ENCODE measurements at regions not wholly inside any gene's neighbourhood (a gene's known extent, or its start where the extent isn't known, plus 50 kb on each side); places are given as distances from the start of the nearest gene placed in this dataset.

GRCh38 chr5:136425921-136426320, 60.6 kb upstream of the TRPC7 start:
- TF ChIP-seq CSDC2 (CRISPR knock-in tag; IDR thresholded peaks at IDR 0.05), result no peak
- no peak for TF ChIP-seq TOX (CRISPR knock-in tag; IDR thresholded peaks at IDR 0.05; ENCODE audit: borderline replicate concordance)
- no peak for TF ChIP-seq ZNF565 (CRISPR knock-in tag; conservative IDR thresholded peaks at IDR 0.05; ENCODE audit: low read depth)
- no peak for TF ChIP-seq PATZ1 (CRISPR knock-in tag; IDR thresholded peaks at IDR 0.05; ENCODE audit: borderline replicate concordance)
- TF ChIP-seq BACH2 (CRISPR knock-in tag; IDR thresholded peaks at IDR 0.05; ENCODE audit: borderline replicate concordance), result no peak
- TF ChIP-seq ZFP3 (CRISPR knock-in tag; IDR thresholded peaks at IDR 0.05), result no peak
- ATAC-seq, result no peak

GRCh38 chr5:136424835-136425584, 59.7 kb upstream of the TRPC7 start:
- ATAC-seq, result peak; percentile 99
- TF ChIP-seq ISL1 (CRISPR knock-in tag; IDR thresholded peaks at IDR 0.05), result no peak
- TF ChIP-seq ZNF8 (CRISPR knock-in tag; IDR thresholded peaks at IDR 0.05), result no peak
- no peak for TF ChIP-seq ZC3H10 (CRISPR knock-in tag; IDR thresholded peaks at IDR 0.05)
- no peak for TF ChIP-seq SNAI2 (CRISPR knock-in tag; IDR thresholded peaks at IDR 0.05)
- TF ChIP-seq, protein P1, sequence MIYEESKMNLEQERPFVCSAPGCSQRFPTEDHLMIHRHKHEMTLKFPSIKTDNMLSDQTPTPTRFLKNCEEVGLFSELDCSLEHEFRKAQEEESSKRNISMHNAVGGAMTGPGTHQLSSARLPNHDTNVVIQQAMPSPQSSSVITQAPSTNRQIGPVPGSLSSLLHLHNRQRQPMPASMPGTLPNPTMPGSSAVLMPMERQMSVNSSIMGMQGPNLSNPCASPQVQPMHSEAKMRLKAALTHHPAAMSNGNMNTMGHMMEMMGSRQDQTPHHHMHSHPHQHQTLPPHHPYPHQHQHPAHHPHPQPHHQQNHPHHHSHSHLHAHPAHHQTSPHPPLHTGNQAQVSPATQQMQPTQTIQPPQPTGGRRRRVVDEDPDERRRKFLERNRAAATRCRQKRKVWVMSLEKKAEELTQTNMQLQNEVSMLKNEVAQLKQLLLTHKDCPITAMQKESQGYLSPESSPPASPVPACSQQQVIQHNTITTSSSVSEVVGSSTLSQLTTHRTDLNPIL (CRISPR knock-in tag; IDR thresholded peaks at IDR 0.05; ENCODE audit: low read depth), result no peak
- TF ChIP-seq ZNF70 (CRISPR knock-in tag; IDR thresholded peaks at IDR 0.05), result no peak
- no peak for TF ChIP-seq ESRRG (CRISPR knock-in tag; IDR thresholded peaks at IDR 0.05)
- no peak for TF ChIP-seq PATZ1 (CRISPR knock-in tag; IDR thresholded peaks at IDR 0.05; ENCODE audit: borderline replicate concordance)
- TF ChIP-seq RARB (CRISPR knock-in tag; IDR thresholded peaks at IDR 0.05), result no peak
- TF ChIP-seq ZNF565 (CRISPR knock-in tag; conservative IDR thresholded peaks at IDR 0.05; ENCODE audit: low read depth), result no peak
- no peak for TF ChIP-seq ZFP30 (CRISPR knock-in tag; IDR thresholded peaks at IDR 0.05)
- no peak for TF ChIP-seq POU6F1 (CRISPR knock-in tag; IDR thresholded peaks at IDR 0.05; ENCODE audit: borderline replicate concordance, low read depth)
- TF ChIP-seq OSR1 (CRISPR knock-in tag; IDR thresholded peaks at IDR 0.05), result no peak

DNA sequence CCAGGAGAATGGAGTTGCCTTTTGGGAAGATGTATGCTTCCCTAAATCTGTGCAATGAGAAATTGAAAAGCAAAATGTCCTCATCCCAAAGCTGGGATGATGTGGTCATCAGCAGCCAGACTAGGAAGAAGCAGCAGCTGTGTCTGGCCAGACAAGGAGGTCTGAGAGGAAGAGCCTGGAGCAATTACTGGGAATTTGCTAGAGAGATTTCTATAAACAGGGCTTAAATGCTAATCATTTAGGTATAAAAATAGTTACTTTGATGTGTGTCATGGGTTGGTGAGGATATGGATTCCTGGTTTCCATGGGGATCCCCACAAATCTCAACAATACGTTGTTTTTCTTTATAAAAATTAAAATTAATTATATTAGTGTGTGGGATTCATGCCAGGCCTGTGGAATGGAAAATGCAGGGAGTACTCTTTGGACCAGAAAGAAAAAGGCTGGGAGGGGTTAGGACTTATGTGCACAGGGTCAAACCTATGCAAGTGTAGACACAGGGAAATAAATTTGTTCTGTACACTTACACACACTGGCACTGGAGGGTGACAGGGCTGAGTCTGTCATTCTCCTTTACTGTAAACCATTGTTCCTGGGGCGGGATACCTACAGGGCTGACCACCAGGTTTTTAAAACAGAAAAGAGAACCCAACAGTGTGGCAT, 58.7 kb upstream of the TRPC7 start:
- no peak for ATAC-seq
- TF ChIP-seq SNAI2 (CRISPR knock-in tag; IDR thresholded peaks at IDR 0.05) (no peak), TOX (CRISPR knock-in tag; IDR thresholded peaks at IDR 0.05; ENCODE audit: borderline replicate concordance) (no peak), PPARA (CRISPR knock-in tag; IDR thresholded peaks at IDR 0.05; ENCODE audit: borderline replicate concordance) (no peak), ZNF70 (CRISPR knock-in tag; IDR thresholded peaks at IDR 0.05) (no peak), ZNF8 (CRISPR knock-in tag; IDR thresholded peaks at IDR 0.05) (no peak), ZFP30 (CRISPR knock-in tag; IDR thresholded peaks at IDR 0.05) (no peak), RARB (CRISPR knock-in tag; IDR thresholded peaks at IDR 0.05) (no peak), CSRNP3 (CRISPR knock-in tag; IDR thresholded peaks at IDR 0.05) (no peak), POU6F1 (CRISPR knock-in tag; IDR thresholded peaks at IDR 0.05; ENCODE audit: borderline replicate concordance, low read depth) (no peak), ZFP3 (CRISPR knock-in tag; IDR thresholded peaks at IDR 0.05) (no peak), ZNF565 (CRISPR knock-in tag; conservative IDR thresholded peaks at IDR 0.05; ENCODE audit: low read depth) (no peak), OSR1 (CRISPR knock-in tag; IDR thresholded peaks at IDR 0.05) (no peak), PATZ1 (CRISPR knock-in tag; IDR thresholded peaks at IDR 0.05; ENCODE audit: borderline replicate concordance) (no peak), BACH2 (CRISPR knock-in tag; IDR thresholded peaks at IDR 0.05; ENCODE audit: borderline replicate concordance) (no peak), TCF4 (CRISPR knock-in tag; IDR thresholded peaks at IDR 0.05; ENCODE audit: borderline replicate concordance) (no peak)
- TF ChIP-seq, protein P1 (CRISPR knock-in tag; IDR thresholded peaks at IDR 0.05; ENCODE audit: low read depth), result no peak

Data from SK-N-SH treated with all-trans-retinoic acid at 6 μM for 48 hours (cell line).